Dermis microvascular lymphatic vessel endothelial cell (primary cell): ENCODE measurements at regions not wholly inside any gene's neighbourhood (a gene's known extent, or its start where the extent isn't known, plus 50 kb on each side); places are given as distances from the start of the nearest gene placed in this dataset.
A peak's percentile ranks its signal among the peaks of the same experiment; 100 is the strongest.

Source experiments
- DNase-seq, 2 donors: peaks; one replicate each; pipeline versions ENCODE4 v3.0.0 to v3.0.0-alpha.2; 2010; ENCODE audit warnings: low read depth in 2 of 2

DNA sequence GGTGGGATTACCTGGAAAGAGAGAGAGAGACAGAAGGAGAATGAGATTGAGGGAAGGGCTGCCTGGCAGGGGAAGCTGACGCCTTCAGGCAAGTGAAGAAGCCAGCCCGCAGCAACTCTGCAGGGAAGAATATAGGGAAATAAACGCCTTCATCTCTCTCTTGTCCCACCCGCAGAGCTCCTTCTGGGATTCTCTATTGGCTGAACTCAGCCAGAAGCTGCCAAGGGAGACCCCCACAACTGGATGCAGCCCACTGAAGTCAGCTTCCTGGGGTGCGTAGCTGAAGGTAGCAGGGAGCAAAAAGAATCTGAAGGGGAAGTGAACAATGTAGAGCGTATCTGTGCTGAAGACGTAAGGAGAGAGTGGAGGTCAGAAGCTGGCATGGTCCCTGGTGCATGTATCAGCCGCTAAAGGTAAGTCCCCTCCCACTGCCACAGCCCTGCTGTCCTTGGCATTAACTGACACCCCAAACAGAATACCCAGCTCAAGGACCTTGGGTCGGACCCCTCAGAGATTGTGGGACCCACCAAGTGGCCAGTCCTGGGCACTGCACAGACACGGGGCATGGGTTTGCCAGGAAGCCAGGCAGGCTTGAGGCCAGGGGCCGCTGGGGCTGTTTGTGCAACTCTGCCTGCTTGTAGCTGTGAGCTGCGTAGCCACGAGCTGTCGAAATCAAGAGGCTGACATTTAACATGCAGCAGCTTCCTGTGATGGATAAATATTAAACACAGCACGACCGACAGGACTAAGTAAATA, 469.9 kb downstream of the MN1 start:
- DNase-seq = peak in 1 of 2 donors; percentile 29

DNA sequence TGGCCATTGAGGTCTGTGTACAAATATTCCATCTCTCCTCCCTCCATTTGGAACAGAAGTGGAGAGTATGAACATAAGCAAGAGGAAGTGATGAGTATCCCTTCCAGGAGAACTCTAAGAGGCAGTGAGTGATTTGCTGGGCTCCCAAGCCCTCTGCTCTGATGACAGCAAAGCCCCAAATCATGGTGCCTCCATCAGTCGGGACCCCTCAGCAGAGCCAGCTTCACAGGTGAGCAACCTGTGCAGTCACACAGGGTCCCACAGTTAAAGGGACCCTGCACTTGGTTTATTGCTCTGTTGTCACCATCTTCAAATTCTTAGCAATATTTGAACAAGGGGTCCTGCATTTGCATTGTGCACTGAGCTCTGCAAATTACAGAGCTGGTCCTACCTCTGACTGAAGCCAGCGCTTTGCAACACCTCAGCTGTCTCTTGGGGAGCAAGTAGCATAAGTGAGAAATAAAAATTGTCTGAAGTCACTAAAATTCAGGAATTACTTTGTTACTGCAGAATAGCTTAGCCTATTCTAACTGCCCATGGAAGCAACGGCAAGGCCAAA, 466.4 kb downstream of the MN1 start:
- DNase-seq = no peak

DNA sequence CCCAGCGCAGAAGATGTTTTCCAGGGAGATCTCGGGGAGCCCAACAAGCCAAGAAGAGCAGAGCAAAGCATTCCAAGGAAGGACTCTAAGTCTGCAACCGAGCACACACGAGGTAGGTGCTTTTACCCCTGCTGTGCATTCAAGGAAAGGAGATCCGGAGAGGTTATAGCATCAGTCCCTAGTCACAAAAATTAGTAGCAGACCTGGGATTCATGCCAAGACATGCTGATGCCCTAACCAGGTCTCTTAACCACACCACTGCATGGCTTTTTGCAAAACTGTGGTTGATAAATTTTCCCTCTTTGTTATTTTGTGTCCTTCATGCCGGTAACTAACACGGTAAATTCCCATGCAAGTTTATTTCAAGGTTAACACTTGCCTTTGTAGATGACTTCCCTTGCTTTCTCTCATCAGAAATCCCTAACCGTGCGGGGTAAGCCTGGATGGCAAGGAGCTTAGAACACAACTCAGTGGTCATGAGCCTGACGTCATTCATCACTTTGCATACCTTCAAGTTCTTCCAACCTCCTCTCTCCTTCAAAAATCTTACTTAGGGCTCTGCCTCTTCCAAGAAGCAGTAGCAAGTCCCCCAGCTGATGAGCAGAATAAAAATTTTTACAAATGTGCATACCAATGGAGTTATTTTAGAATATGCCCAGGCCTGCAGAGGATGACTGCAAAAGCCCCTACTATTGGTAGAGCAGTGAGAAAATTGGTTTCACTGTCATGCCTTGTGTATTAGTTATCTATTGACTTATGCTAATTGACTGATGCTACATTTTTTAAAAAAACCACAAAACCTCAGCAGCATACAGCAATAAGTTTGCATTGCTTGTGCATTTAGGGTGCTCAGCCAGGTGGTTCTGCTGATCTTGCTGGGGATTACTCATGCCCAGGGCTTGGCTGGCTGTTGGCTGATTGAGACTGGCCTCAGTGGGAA, 465.1 kb downstream of the MN1 start:
- no peak for DNase-seq

DNA sequence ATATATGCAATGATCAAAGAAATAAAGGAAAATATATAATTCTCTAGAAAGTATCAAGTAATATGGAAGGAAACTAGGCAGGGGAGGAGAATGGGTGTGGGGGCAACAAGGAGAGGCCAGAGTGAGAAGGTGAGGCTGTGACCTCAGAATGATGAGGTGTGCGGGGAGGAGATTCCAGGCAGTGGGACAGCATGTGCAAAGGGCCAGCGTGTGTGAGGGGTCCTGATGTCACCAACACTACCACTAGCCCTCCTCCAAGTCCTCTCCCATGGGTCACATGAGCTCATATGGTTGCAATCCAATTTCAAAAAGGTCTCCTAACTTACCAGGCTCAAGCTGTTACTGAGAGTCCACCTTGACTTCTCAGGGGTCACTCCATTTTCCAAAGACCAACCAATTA, 463.9 kb downstream of the MN1 start:
- DNase-seq = no peak

DNA sequence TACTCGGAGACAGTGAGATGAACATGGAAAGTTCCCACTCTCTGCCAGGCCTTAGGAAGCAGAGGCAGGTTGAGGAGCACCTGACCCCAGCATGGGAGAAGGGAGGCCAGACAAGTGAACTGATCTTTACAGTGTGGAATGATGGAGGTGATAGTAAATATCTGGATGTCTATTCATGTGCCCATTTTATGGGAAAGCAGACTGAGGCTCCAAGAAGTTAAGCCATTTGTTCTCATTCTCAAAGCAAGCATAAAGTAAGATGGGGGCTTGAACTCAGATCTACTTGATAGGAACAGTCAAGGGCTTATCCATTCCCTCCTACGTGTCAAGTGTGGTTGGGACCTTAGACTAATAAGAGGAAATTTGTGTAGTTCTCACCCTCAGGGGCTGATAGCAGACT, 461.5 kb downstream of the MN1 start:
- DNase-seq = no peak

DNA sequence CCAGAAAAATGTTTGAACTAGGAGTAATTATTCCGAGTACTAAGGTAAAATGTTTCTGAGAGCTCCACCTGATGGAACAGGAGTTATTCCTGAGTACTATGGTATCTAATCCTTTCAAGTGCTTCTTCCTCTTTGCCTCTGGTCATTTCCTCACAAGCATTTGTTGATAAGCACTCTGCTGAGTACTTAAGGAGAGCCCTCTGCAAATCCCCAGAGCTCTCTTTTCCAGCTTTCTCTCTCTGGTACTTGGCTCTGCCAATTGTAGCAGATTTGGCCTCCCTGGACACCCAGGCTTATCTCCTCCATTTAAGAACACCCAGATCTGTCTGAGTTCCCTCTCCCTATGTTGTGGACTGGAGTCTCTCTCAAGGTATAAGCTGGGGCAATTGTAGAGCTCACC, 457.0 kb downstream of the MN1 start:
- no peak for DNase-seq

DNA sequence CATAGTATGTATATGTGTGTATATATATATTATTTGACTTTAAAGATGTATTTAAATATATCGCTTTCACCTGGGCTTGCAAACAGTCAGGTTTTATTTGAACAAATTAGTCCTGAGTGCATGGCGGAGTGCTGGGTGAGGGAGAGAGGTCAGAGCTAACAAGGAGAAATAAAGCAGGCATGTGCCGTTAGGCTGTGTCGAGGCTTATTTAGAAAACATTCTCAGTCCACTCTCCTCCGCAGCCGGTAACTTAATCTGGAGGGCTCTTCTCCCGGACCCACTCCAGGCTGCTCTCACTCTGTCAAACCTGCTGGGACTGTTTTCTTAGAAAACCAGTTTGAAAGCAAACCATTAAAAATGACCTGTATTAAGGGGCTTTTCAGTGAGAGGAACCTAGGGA, 455.9 kb downstream of the MN1 start:
- no peak for DNase-seq

DNA sequence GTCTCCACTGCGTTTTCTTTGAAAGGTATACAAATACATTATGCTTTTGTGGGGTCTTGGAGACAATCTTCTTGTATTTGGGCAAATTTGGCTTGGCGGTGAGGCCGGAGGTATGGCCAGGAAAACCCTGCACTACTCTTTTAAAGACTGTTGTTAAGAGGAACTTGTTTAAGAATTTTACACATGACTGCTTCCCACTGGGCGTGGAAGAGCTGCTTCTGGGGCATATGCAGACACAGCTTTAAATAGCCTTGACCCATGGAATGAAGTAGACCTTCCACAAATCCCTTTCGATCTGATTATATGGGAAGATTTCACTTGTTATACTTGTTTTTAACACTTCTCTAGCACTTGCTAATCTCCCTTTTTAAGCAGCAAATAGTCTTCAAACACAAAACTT, 453.6 kb downstream of the MN1 start:
- no peak for DNase-seq

DNA sequence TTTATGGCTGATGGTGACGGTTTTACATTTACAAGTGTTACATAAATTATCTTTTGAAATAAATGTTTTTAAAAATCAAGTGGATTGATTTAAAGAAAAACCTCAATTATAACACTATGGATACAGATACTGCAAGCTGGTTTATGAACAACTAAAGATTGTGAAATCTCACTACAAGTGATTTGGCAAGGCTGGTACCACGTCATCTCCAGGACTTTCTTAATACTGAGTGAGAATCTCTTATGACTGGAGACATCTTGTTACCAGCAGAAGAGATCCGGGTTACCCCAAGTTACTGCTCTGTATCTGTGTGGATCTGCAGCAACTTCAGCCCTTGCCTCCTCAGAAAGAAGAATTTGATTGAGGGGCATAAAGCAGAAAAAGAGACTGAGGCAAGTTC, 452.9 kb downstream of the MN1 start:
- DNase-seq = no peak

DNA sequence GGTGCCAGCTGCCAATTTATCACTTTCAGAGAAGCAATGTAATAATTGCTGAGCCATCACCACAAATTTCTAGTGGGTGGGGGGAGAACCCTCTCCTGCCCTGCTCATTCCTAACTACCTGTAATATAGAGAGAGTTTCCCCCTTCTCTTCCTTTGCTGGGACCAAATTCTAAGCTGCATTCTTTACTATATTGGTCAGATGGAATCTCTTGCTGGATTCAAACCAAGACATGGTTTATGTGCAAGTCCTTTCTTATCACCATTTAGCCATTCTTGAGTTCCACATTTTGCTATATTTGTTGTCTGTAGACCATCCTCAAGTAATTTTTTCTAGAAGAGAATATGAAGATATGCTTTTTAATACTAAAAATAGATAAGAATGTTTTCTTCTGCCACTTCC, 452.1 kb downstream of the MN1 start:
- no peak for DNase-seq

DNA sequence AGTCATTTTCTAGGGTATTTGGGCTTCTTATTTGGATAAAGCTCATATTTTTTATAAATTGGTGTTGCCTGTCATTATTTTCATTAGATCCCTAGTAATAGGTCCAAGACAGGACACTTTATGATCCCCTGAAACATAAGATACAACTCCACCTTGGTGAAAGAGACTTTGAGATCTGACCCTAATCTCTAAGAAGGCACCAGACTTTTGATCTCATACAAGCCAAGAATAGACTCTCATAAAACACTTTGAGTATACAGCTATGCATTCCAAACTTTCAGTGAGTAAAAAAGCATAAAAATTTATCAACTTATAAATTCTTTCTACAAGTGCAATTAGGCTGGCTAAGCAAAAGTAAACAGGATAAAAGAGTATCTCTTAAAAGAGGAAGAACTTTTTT, 451.2 kb downstream of the MN1 start:
- no peak for DNase-seq

DNA sequence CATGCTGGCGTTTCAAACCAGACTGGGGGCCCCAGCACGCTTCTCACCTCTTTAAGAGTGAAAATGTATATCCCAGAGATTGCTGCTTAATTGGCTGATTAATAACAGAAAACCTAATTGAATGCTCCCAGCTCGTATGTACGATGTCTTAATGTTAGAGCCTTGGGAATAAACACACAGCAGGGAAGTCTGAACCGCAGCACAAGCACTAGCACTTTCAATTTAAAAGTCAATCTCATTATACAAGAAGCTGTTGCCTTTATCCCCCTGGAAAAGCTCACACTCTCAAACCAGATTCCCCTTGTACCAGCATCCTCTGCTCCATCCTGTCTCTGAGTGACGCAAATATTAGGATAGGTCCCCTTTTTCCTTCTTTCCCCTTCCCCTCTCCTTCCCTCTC, 449.1 kb downstream of the MN1 start:
- no peak for DNase-seq

DNA sequence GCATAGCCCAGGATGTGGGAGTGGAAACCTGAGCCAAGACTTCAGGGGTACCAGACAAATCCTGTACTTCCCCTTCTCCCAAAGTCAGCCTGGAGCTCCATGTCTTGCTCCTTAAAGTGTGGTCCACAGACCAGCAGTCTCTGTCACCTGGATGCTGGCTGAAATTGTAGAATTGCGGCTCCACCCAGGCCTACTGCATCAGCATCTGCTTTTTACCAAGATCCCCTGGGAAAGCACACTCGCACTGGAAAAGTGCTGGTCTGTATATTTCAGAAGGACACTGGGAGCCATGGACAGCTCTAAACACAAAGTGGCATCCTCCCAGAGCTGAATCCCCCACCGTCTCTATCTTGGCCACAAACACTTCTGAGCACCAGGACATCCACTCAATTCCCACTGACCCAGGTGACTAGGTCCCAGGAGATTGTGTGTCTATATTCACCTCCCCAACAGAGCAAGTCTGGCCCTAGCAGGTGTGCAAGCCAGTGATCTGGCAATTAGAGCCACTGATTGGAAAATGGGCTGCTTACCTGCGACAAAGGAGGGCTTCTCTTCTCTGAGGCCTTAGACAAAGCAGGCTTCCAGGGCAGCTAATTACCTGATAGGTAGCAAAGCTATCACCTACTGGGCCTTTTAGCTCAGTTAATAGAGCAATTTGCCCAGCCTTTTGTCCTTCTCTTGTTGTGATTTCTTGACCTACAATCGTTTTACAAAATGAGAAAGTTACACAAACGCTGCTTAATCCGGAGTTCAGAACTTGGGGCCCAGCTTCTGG, 443.3 kb downstream of the MN1 start:
- no peak for DNase-seq

DNA sequence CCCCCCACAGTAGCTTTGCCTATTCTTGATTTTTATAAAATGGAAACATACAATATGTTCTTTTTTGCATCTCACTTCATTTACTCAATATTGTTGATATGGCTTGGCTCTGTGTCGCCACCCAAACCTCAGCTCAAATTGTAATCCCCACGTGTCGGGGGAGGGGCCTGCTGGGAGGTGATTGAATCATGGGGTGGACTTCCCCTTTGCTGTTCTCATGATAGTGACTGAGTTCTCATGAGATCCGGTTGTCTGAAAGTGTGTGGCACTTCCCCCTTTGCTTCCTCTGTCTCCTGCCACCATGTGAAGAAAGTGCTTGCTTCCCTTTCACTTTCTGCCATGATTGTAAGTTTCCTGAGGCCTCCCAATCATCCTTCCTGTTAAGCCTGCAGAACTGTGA, 431.3 kb downstream of the MN1 start:
- DNase-seq = no peak

DNA sequence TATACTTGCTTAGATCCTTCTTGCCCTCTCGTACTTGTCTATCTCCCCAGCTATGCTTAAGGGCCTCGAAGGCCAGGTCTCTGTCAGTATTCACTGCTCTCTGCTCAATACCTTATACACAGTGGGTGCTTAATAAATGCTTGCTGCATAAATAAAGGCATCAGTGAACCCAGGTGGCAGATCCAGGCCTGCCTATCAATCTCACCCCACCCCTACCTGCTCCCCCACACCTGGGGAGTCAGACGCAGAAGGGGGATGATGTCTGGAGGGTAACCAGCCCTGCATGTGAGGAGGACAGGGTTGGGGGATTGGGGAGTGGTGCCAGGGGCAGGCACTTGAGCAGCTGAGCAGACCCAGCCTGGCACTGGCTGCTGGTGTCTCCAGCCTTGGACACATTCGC, 430.6 kb downstream of the MN1 start:
- DNase-seq = no peak

DNA sequence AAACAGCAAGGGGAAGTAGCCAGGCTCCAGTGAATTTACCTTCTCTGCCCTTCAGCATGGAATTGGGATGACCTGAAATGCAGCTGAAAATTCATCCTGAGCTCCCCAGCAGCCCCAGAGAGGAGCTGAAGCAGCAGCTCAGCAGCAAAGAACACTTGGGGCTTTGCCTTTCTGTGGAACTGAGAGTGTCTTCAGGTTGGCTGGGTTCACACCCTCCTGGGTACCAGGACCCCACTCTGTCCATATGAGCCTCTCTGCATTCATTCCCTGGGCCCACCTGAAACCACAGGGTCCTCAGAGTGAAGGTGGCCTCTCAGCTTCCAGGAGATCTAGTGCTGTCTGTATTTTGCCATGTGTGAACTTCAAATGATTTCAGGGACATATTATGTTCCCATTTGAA, 429.2 kb downstream of the MN1 start:
- no peak for DNase-seq

DNA sequence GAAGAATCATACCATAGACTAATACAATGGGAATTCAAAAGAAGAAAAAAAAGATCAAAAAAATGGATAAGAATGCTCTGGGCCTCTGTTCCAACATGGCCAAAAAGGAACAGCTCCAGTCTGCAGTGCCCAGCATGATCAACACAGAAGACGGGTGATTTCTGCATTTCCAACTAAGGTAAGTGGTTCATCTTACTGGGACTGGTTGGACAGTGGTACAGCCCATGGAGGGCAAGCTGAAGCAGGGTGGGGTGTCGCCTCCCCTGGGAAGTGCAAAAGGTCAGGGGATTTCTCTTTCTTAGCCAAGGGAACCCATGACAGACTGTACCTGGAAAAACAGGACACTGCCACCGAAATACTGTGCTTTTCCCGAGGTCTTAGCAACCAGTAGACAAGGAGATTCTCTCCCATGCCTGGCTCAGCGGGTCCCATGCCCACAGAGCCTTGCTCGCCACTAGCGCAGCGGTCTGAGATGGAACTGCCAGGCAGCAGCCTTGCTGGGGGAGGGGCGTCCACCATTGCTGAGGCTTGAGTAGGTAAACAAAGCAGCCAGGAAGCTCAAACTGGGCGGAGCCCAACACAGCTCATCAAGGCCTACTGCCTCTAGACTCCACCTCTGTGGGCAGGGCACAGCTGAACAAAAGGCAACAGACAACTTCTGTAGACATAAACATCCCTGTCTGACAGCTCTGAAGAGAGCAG, 428.4 kb downstream of the MN1 start:
- peak in 1 of 2 donors; percentile 25 for DNase-seq

DNA sequence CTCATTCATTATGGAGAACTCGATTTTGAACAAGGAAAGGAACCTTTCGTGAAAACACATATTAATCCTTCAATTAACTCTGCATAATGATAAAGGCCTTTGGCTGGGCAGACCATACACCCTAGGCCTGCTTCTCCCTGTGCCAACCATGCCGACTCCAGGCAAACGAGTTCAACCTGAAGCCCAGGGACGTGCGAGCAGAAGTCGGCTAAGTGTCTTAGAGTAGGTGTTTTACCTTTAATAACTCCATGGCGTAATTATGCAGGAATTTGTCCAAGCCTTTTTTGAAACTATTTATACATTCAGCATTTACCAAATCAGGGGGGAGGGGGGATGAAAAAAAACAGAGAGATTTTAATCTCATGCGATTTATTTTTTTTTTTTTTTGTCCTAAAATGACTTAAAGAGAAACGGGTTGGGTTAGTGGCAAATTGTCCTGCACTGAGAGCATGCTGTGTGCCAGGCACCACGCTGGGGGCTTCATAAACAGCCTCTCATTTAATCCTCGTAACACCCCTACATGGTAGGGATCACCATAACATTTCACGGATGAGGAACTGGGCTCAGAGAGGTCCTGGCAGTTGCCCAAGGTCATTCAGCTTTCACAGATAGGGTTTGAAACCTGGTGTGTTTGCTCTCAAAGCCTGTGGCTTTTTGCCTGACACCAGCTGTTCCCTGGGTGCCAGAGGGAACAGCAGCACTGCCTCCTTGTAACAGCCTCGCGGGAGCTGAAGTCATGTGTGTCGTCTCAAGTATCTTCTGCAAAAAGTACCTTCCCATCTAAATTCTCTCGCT, 423.9 kb downstream of the MN1 start:
- no peak for DNase-seq

DNA sequence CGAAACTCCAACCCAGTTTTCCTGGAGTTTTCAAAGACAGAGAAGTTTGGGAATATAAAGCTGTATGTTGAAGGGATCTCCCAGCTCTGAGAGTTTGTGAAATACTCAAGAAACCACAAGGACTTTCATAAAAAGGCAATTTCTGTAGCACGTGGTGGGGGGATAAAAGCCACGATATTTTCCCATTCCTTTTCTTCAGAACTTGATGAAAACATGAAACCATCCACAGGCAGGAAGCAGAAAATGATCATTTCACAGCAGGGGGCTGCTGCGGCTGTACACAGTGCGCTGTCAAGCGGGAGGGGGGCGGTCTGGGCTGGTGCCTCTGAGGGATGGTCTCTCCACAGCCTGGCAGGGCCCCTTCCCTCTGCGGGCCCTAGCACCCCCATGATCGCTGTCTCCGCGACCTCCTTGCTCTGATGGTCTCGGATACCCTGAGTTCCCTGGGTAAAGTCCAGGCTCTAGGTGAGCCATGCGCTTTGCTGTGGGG, 423.2 kb downstream of the MN1 start:
- no peak for DNase-seq

DNA sequence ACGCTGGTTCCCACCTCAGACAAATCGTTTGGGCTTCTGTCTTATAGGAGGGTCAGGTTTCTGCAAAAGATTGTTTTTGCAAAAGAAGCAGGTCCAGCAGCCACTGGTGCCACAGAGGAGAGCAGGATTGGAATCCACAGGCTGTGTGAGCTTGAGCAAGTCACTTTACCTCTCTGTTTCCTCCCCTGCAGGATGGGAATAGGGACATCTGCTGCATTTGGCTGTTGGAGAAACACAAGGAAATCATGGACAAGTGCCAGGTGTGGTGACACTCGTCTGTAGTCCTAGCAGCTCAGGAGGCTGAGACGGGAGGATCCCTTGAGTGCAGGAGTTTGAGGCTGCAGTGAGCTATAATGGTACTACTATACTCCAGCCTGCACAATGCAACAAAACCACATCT, 422.6 kb downstream of the MN1 start:
- no peak for DNase-seq
